ENCODE measurements at regions not wholly inside any gene's neighbourhood (a gene's known extent, or its start where the extent isn't known, plus 50 kb on each side); places are given as distances from the start of the nearest gene placed in this dataset.
A peak's percentile ranks its signal among the peaks of the same experiment; 100 is the strongest.
"Not testable (repeated sequence)": the region's sequence is repeated elsewhere in the genome, so short reads cannot be mapped to it uniquely, and the experiment has no call there.

GRCh38 chr5:18487928-18488480 lies 853.7 kb downstream of the TAF11L14 start:
- DNase-seq = no peak

GRCh38 chr5:18489703-18490102 lies 855.4 kb downstream of the TAF11L14 start:
- no peak for DNase-seq

- DNase-seq = no peak
These were observed 857.1 kb downstream of the TAF11L14 start for GRCh38 chr5:18491349-18491748.

GRCh38 chr5:18495157-18495556 lies 860.9 kb downstream of the TAF11L14 start:
- DNase-seq = no peak

- no peak for DNase-seq
These were observed 861.8 kb downstream of the TAF11L14 start for GRCh38 chr5:18496041-18496440.

GRCh38 chr5:18497089-18497488 lies 862.8 kb downstream of the TAF11L14 start:
- no peak for DNase-seq

- no peak for DNase-seq
These were observed 869.6 kb downstream of the TAF11L14 start for GRCh38 chr5:18503797-18504328.

- DNase-seq = no peak
These were observed 872.9 kb downstream of the TAF11L14 start for GRCh38 chr5:18507114-18507513.

- DNase-seq = no peak
These were observed 883.6 kb downstream of the TAF11L14 start for GRCh38 chr5:18517641-18518380.

GRCh38 chr5:18523380-18523779 lies 889.1 kb downstream of the TAF11L14 start:
- no peak for DNase-seq

GRCh38 chr5:18526792-18527405 lies 892.6 kb downstream of the TAF11L14 start:
- no peak for DNase-seq

- no peak for DNase-seq
These were observed 898.9 kb downstream of the TAF11L14 start for GRCh38 chr5:18533137-18533536.

GRCh38 chr5:18534119-18534518 lies 899.9 kb downstream of the TAF11L14 start:
- no peak for DNase-seq

- DNase-seq = not testable (repeated sequence)
These were observed 901.5 kb downstream of the TAF11L14 start for GRCh38 chr5:18535753-18536152.

- DNase-seq = no peak
These were observed 910.2 kb downstream of the TAF11L14 start for GRCh38 chr5:18544421-18544820.

GRCh38 chr5:18546591-18546990 lies 912.3 kb downstream of the TAF11L14 start:
- DNase-seq = no peak

GRCh38 chr5:18551716-18552115 lies 917.5 kb downstream of the TAF11L14 start:
- no peak for DNase-seq

GRCh38 chr5:18553269-18553668 lies 919.0 kb downstream of the TAF11L14 start:
- peak; percentile 44 to 91 for DNase-seq

GRCh38 chr5:18560602-18561001 lies 926.3 kb downstream of the TAF11L14 start:
- no peak for DNase-seq

GRCh38 chr5:18563853-18564252 lies 929.6 kb downstream of the TAF11L14 start:
- DNase-seq = no peak

- DNase-seq = no peak
These were observed 932.4 kb downstream of the TAF11L14 start for GRCh38 chr5:18566671-18567070.

- DNase-seq = no peak
These were observed 942.3 kb downstream of the TAF11L14 start for GRCh38 chr5:18576586-18576985.

- DNase-seq = no peak
These were observed 966.9 kb downstream of the TAF11L14 start for GRCh38 chr5:18601185-18601584.

- no peak for DNase-seq
These were observed 968.1 kb downstream of the TAF11L14 start for GRCh38 chr5:18602402-18602801.

Data from SW 1271 (cell line).